GM23248 (cell line): ENCODE measurements at regions not wholly inside any gene's neighbourhood (a gene's known extent, or its start where the extent isn't known, plus 50 kb on each side); places are given as distances from the start of the nearest gene placed in this dataset.

Experiments used
- EZH2 ChIP-seq: fragments of 200-600 bp; sonication (generic); IDR thresholded peaks from 2 replicates; pipeline ENCODE4 v1.6.1; 2018; ENCODE audit warnings: antibody characterized with exemption, mild to moderate bottlenecking; ENCODE audit not compliant: insufficient read depth, poor library complexity, severe bottlenecking
- EZH2phosphoT487 ChIP-seq: fragments of 200-600 bp; sonication (generic); IDR thresholded peaks from 2 replicates; pipeline ENCODE4 v1.6.1; 2018; ENCODE audit warnings: antibody characterized with exemption, moderate library complexity, mild to moderate bottlenecking, low read depth; ENCODE audit not compliant: insufficient read depth

GRCh38 chr11:76276781-76277155 is 70.5 kb upstream of the WNT11 start:
- TF ChIP-seq EZH2phosphoT487 = no peak
- TF ChIP-seq EZH2 = no peak
